IMR-90 (cell line): ENCODE measurements at regions not wholly inside any gene's neighbourhood (a gene's known extent, or its start where the extent isn't known, plus 50 kb on each side); places are given as distances from the start of the nearest gene placed in this dataset.

ENCODE experiments used
- ATAC-seq: fragments of 200-7000 bp; cut with Tn5 transposase; 2 replicates; pipeline ENCODE4 v1.9.1; 2020; ENCODE audit warnings: low read depth, mild to moderate bottlenecking, moderate library complexity
- BruUV-seq: library from RNA; stranded (reverse); fragments of 400-500 nt; replicated peaks from 2 replicates; lab custom pipeline; 2021; lab: Mats Ljungman, UMichigan
- CTCF ChIA-PET: fragments of 300-600 bp; formaldehyde crosslinking; extraction: SDS; loops from one replicate; lab custom pipeline; 2021; ENCODE audit warnings: antibody characterized with exemption; lab: Yijun Ruan, JAX
- POLR2A ChIA-PET: fragments of 300-600 bp; sonication (Branson Sonifier 250); formaldehyde crosslinking; loops from one replicate; lab custom pipeline; 2022; ENCODE audit warnings: antibody characterized with exemption; ENCODE audit not compliant: unreplicated experiment; lab: Charles Lee
- DNase-seq: peaks from one replicate; pipeline ENCODE4 v3.0.0; 2013
- H2AFZ ChIP-seq: replicated peaks from 2 replicates; pipeline ENCODE3; 2013; ENCODE audit warnings: low read length, mild to moderate bottlenecking; ENCODE audit not compliant: poor library complexity
- H2AK5ac ChIP-seq: 2 replicates; pipeline ENCODE4 v1.6.1; 2013; ENCODE audit warnings: low read depth, low read length, inconsistent platforms
- H2AK9ac ChIP-seq: replicated peaks from 2 replicates; pipeline ENCODE3; 2013; ENCODE audit warnings: mild to moderate bottlenecking, low read depth, low read length, moderate library complexity; ENCODE audit not compliant: poor library complexity
- H2BK120ac ChIP-seq: 2 replicates; pipeline ENCODE4 v1.6.1; 2013; ENCODE audit warnings: low read depth, low read length, inconsistent platforms
- H2BK15ac ChIP-seq: 3 replicates; pipeline ENCODE4 v1.6.1; 2013; ENCODE audit warnings: low read depth, low read length, inconsistent platforms
- H2BK20ac ChIP-seq: 2 replicates; pipeline ENCODE4 v1.6.1; 2013; ENCODE audit warnings: low read depth, mild to moderate bottlenecking, inconsistent platforms, low read length, moderate library complexity
- H2BK5ac ChIP-seq: 2 replicates; pipeline ENCODE4 v1.6.1; 2013; ENCODE audit warnings: mild to moderate bottlenecking, low read depth, low read length, inconsistent platforms; ENCODE audit not compliant: poor library complexity, severe bottlenecking
- H3K14ac ChIP-seq: replicated peaks from 2 replicates; pipeline ENCODE4 v1.6.1; 2013; ENCODE audit warnings: low read depth, low read length, inconsistent platforms
- H3K18ac ChIP-seq: 2 replicates; pipeline ENCODE4 v1.6.1; 2013; ENCODE audit warnings: low read depth, low read length, control low read depth
- H3K23ac ChIP-seq: 2 replicates; pipeline ENCODE4 v1.6.1; 2013; ENCODE audit warnings: low read depth, low read length, inconsistent platforms
- H3K27ac ChIP-seq: 2 replicates; pipeline ENCODE4 v1.5.1; 2013; ENCODE audit warnings: mild to moderate bottlenecking, control low read depth, low read length; ENCODE audit not compliant: insufficient read depth
- H3K27me3 ChIP-seq: 2 replicates; pipeline ENCODE4 v1.6.1; 2013; ENCODE audit warnings: low read length; ENCODE audit not compliant: control insufficient read depth, insufficient read depth
- H3K36me3 ChIP-seq: 2 replicates; pipeline ENCODE4 v1.6.1; 2013; ENCODE audit warnings: low read length, mixed read lengths; ENCODE audit not compliant: control insufficient read depth, insufficient read depth
- H3K4ac ChIP-seq: 2 replicates; pipeline ENCODE4 v1.6.1; 2013; ENCODE audit warnings: low read depth, low read length, inconsistent platforms
- H3K4me1 ChIP-seq: 2 replicates; pipeline ENCODE4 v1.6.1; 2013; ENCODE audit warnings: low read length, mixed read lengths; ENCODE audit not compliant: control insufficient read depth, insufficient read depth
- H3K4me2 ChIP-seq: 2 replicates; pipeline ENCODE4 v1.6.1; 2013; ENCODE audit warnings: low read depth, mild to moderate bottlenecking, control low read depth, low read length, moderate library complexity
- H3K4me3 ChIP-seq: 2 replicates; pipeline ENCODE4 v1.5.1; 2013; ENCODE audit warnings: low read depth, mild to moderate bottlenecking, control low read depth, low read length, moderate library complexity; ENCODE audit not compliant: insufficient read depth
- H3K56ac ChIP-seq: 2 replicates; pipeline ENCODE4 v1.6.1; 2013; ENCODE audit warnings: low read length, inconsistent platforms; ENCODE audit not compliant: insufficient read depth; ENCODE audit errors: extremely low read depth
- H3K79me1 ChIP-seq, 2 experiments: 2 replicates each; pipeline ENCODE4 v1.6.1; 2013; ENCODE audit warnings: low read length in 2 of 2, inconsistent platforms in 1 of 2, low read depth in 1 of 2
- H3K9ac ChIP-seq: 2 replicates; pipeline ENCODE4 v1.6.1; 2013; ENCODE audit warnings: low read depth, low read length, control low read depth
- H3K9me1 ChIP-seq: 2 replicates; pipeline ENCODE4 v1.6.1; 2013; ENCODE audit warnings: low read length, inconsistent platforms; ENCODE audit not compliant: insufficient read depth
- H3K9me3 ChIP-seq: 2 replicates; pipeline ENCODE4 v1.6.1; 2013; ENCODE audit warnings: low read length; ENCODE audit not compliant: control insufficient read depth, insufficient read depth
- H4K20me1 ChIP-seq: 2 replicates; pipeline ENCODE4 v1.6.1; 2013; ENCODE audit warnings: low read length, inconsistent platforms; ENCODE audit not compliant: insufficient read depth
- H4K5ac ChIP-seq: 2 replicates; pipeline ENCODE4 v1.6.1; 2013; ENCODE audit warnings: mild to moderate bottlenecking, low read depth, low read length, control low read depth
- H4K8ac ChIP-seq, 2 experiments: 2 replicates each; pipeline ENCODE4 v1.6.1; 2013; ENCODE audit warnings: low read depth in 2 of 2, low read length in 2 of 2, control low read depth in 1 of 2, inconsistent platforms in 1 of 2
- H4K91ac ChIP-seq: 2 replicates; pipeline ENCODE4 v1.6.1; 2013; ENCODE audit warnings: low read depth, low read length, inconsistent platforms; ENCODE audit not compliant: insufficient read depth
- CEBPB ChIP-seq: IDR thresholded peaks from 2 replicates; pipeline ENCODE4 v1.6.1; 2012; ENCODE audit warnings: low read depth, low read length, improper control_type of control experiment
- MAFK ChIP-seq: IDR thresholded peaks from 2 replicates; pipeline ENCODE4 v1.6.1; 2012; ENCODE audit warnings: low read depth, low read length, improper control_type of control experiment
- POLR2A ChIP-seq: IDR thresholded peaks from 2 replicates; pipeline ENCODE4 v1.6.1; 2012; ENCODE audit warnings: mild to moderate bottlenecking, low read depth, low read length
- WGBS, 2 experiments: methylation state at CpG; one replicate each; pipeline versions ENCODE4 v1.1.5 to v1.1.7; 2013; ENCODE audit warnings: missing lambda C conversion rate in 2 of 2; ENCODE audit not compliant: insufficient read length in 1 of 2; ENCODE audit errors: extremely low coverage in 2 of 2; 5-methylcytosine and 5-hydroxymethylcytosine counted together
- dilution Hi-C: fragments of 300-500 bp; cut with HindIII; formaldehyde crosslinking; loops from one replicate; pipeline ENCODE4 v1.14.3; 2018; ENCODE audit warnings: low sequenced_read_pairs; ENCODE audit not compliant: unreplicated experiment
- in situ Hi-C: fragments of 300-500 bp; cut with MboI; formaldehyde crosslinking; loops from 3 replicates; pipeline ENCODE4 v1.14.3; 2019; ENCODE audit warnings: low sequenced_read_pairs, inconsistent platforms, mixed read lengths
- intact Hi-C: fragments of 100-400 bp; cut with micrococcal nuclease; formaldehyde crosslinking; loops from 2 replicates; pipeline ENCODE4 v1.10.0; 2022

GRCh38 chr5:39542511-39543285 lies 117.9 kb upstream of the DAB2 start:
- no peaks in the 10 kb centered on the region for H3K79me1 ChIP-seq
- H3K4ac ChIP-seq, result 0 out of 2 replicates have a peak overlapping the region, but pooled peaks have one; percentile 54
- no peak overlapping the region for H2AFZ ChIP-seq
- H3K56ac ChIP-seq, result no peak overlapping the region
- H2BK15ac ChIP-seq, result no peak overlapping the region
- intact Hi-C loops, result no loop called here
- H2AK5ac ChIP-seq, result 0 out of 2 replicates have a peak overlapping the region, but pooled peaks have one; percentile 65
- no peak overlapping the region for H3K9ac ChIP-seq
- no peak overlapping the region for H3K27ac ChIP-seq
- no peak overlapping the region for H3K4me3 ChIP-seq
- ATAC-seq (no peak), DNase-seq (no peak)
- no peaks in the 10 kb centered on the region for H4K20me1 ChIP-seq
- no peaks in the 10 kb centered on the region for H3K36me3 ChIP-seq
- in situ Hi-C loops, result no loop called here
- TF ChIP-seq MAFK (no peak), POLR2A (no peak), CEBPB (no peak)
- no peak overlapping the region for H2BK5ac ChIP-seq
- dilution Hi-C loops, result no loop called here
- peak overlapping the region; percentile 47; the same call in 1 of the 2 replicates for H2BK120ac ChIP-seq
- H3K9me3 ChIP-seq, result no peaks in the 10 kb centered on the region
- H4K91ac ChIP-seq, result no peak overlapping the region
- peak overlapping the region; percentile 47; the same call in 1 of the 2 replicates for H2BK20ac ChIP-seq
- H4K5ac ChIP-seq, result peak overlapping the region; percentile 33; the same call in 1 of the 2 replicates
- H3K18ac ChIP-seq, result peak overlapping the region; percentile 48; the same call in 1 of the 2 replicates
- 30% methylated on average over 1 of the region's 3 CpGs; no CpG with 5 or more reads in 1 of the 2 experiments for WGBS, 2 experiments
- no TSS peak for BruUV-seq
- peak overlapping the region; percentile 12 for H3K14ac ChIP-seq
- no peaks in the 10 kb centered on the region for H3K9me1 ChIP-seq
- H3K4me2 ChIP-seq, result no peak overlapping the region
- no peak overlapping the region for H3K23ac ChIP-seq
- H2AK9ac ChIP-seq, result no peak overlapping the region
- CTCF ChIA-PET, result interaction anchor here (0.7 to 1.6 kb wide), 6 partner anchors 10 to 167 kb away, joined by 3 to 8 read pairs (median 4); no protein-coding TSS in a partner anchor
- H4K8ac ChIP-seq, result peak overlapping the region in 1 of 2 experiments; percentile 63; a peak in 1 of 4 replicates
- H3K4me1 ChIP-seq, result no peaks in the 10 kb centered on the region; the same call in 1 of the 2 replicates
- POLR2A ChIA-PET, result interaction anchor here (0.5 to 1.3 kb wide), 3 partner anchors 8 to 118 kb away, joined by 3 to 11 read pairs (median 4); partner anchors contain the start of gene DAB2
- H3K27me3 ChIP-seq, result no peaks in the 10 kb centered on the region
